Fibroblast of peridontal ligament (primary cell): ENCODE measurements at regions not wholly inside any gene's neighbourhood (a gene's known extent, or its start where the extent isn't known, plus 50 kb on each side); places are given as distances from the start of the nearest gene placed in this dataset.
"Not testable (repeated sequence)": the region's sequence is repeated elsewhere in the genome, so short reads cannot be mapped to it uniquely, and the experiment has no call there.

ENCODE experiments used
- DNase-seq: peaks from one replicate; pipeline ENCODE4 v3.0.0-alpha.2; 2010; ENCODE audit errors: extremely low read depth

- no peak for DNase-seq
These were observed 147.7 kb downstream of the COG6 start for GRCh38 chr13:39803156-39803555.

GRCh38 chr13:39803851-39804250 is 148.4 kb downstream of the COG6 start:
- DNase-seq = no peak

GRCh38 chr13:39804332-39805210 is 149.1 kb downstream of the COG6 start:
- no peak for DNase-seq

- DNase-seq = no peak
These were observed 154.0 kb downstream of the COG6 start for GRCh38 chr13:39809466-39809865.

GRCh38 chr13:39810091-39810877 is 154.8 kb downstream of the COG6 start:
- no peak for DNase-seq

GRCh38 chr13:39811051-39811450 is 155.6 kb downstream of the COG6 start:
- DNase-seq = no peak

GRCh38 chr13:39811696-39812095 is 156.2 kb downstream of the COG6 start:
- no peak for DNase-seq

GRCh38 chr13:39815345-39816111 is 160.1 kb downstream of the COG6 start:
- peak; percentile 6 for DNase-seq

GRCh38 chr13:39816936-39817335 is 161.5 kb downstream of the COG6 start:
- no peak for DNase-seq

GRCh38 chr13:39818953-39819352 is 163.5 kb downstream of the COG6 start:
- DNase-seq = no peak

GRCh38 chr13:39820606-39821005 is 165.1 kb downstream of the COG6 start:
- DNase-seq = no peak

GRCh38 chr13:39821977-39822376 is 166.5 kb downstream of the COG6 start:
- DNase-seq = no peak

GRCh38 chr13:39822437-39822836 is 167.0 kb downstream of the COG6 start:
- DNase-seq = no peak

GRCh38 chr13:39823063-39823713 is 167.7 kb downstream of the COG6 start:
- no peak for DNase-seq

GRCh38 chr13:39825886-39826285 is 170.4 kb downstream of the COG6 start:
- DNase-seq = no peak

GRCh38 chr13:39835253-39835652 is 179.8 kb downstream of the COG6 start:
- DNase-seq = no peak

- DNase-seq = no peak
These were observed 180.6 kb downstream of the COG6 start for GRCh38 chr13:39836038-39836437.

GRCh38 chr13:39837866-39838265 is 182.4 kb downstream of the COG6 start:
- DNase-seq = not testable (repeated sequence)

GRCh38 chr13:39840201-39840600 is 184.7 kb downstream of the COG6 start:
- peak; percentile 7 for DNase-seq

GRCh38 chr13:39847336-39847735 is 191.9 kb downstream of the COG6 start:
- no peak for DNase-seq

GRCh38 chr13:39855236-39855635 is 199.8 kb downstream of the COG6 start:
- no peak for DNase-seq

- DNase-seq = no peak
These were observed 201.3 kb downstream of the COG6 start for GRCh38 chr13:39856714-39857113.
